ENCODE measurements at regions not wholly inside any gene's neighbourhood (a gene's known extent, or its start where the extent isn't known, plus 50 kb on each side); places are given as distances from the start of the nearest gene placed in this dataset.
"Not testable (repeated sequence)": the region's sequence is repeated elsewhere in the genome, so short reads cannot be mapped to it uniquely, and the experiment has no call there.

DNA sequence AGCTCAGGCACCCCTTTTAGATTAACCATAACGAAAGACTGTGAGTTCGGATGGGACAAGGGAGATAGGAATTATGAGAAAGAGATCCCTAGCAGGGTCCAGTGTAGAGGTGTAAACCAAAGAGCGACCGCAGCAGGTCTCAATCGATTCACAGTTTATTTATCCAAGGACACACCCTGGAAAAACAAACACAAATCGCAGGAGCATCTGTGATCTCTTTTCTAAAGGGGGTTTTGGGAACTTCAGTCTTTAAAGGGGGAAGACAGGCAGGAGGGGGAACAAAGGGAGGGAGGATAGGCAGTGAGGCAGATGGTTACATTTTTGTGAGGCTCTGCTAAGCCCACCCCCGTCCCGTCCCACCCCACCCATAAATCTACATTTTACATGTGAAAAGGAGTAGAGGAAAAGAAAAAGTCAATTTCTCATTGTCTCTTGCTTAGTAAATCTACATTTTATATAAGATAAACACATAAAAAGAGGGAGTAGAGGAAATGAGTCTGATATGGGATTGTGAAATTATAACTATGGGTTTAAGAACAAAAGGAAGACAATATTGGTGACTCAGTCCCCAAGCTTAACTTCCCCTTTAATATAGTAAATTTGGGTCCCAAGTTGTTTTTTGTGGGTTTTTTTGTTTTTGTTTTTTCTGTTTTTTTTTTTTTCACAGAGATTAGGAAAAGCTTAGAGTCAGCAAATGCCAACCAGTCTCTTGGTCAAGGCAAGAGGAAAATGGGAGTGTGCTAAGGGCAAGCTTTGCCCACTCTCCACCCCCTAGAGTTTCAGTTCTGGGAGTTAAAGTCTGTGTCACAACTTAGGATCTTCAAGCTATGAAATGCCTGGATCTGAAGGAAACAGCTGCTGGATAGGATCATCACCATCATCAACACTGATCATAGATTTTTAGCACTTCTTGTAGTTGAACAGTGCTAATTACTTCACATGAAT is 160.9 kb upstream of the CDH5 start:
- DNase-seq: no peak

DNA sequence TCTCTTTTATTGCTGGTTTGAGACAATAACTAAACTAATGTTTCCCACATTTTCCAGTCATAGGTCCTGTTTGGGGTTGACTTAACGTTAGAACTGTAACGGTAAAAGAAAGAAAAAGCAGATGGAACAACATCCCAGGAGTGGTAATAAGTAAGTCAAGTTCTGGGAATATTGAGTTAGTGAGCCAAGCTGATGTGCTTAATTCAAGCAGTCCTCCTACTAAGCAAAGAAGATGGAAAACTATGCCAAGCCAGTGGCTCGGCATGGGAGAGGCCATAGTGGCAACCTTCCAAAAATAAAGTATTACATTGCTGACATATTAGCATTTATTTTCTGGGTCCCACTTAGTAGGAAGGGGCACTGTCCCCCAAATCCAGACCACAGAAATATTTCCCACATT is 161.7 kb upstream of the CDH5 start:
- DNase-seq: no peak

DNA sequence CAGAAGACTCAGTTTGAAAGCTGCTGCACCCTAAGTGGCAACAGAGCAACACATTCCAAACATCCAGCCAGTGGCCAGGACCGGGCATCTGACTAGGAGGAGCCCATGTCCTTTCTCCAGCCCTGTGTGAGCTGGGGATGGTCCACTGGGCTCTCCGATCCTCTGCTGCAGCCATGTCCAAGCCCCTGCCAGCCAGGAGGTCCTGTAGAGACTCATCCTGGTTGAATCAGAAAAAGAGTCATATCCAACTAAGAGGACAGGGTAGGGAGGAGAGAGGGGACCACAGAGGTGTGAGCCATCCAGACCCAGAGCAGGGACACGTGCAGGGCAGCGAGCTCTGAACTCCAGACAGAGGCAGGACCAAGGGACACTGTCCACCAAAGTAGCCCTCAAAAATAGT is 163.0 kb upstream of the CDH5 start:
- no peak for DNase-seq

DNA sequence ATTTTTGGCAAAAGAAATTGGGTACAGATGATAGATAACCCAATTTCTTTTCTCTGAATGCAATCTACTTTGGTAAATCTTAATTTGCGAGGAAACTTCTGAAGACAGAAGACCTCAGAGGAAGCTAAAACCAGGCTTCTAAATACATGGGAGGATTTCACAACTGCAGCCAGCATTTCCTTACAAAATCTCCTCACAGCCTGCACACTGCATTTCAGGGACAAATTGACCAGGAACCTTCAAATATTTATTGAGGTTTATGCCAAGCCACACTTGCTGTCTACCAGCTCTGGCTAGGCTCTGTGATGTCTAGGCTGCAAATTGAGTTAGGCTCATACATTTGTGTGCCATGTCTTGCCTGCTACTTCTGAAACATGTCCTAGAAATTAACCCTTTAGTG is 167.3 kb upstream of the CDH5 start:
- no peak for DNase-seq

DNA sequence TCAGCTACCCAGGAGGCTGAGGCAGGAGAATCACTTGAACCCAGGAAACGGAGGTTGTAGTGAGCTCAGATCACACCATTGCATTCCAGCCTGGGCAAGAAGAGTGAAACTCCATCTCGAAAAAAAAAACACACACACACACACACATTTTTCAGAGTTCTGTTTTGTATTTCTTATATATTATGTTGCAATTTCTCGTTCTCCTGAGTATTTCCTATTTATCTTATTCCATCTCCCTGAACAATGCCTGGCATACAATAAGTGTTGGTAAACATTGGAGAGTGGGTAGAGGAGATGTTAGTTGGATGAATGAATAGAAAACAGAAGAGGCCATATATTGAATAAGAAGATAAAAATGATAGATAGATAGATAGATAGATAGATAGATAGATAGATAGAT is 167.8 kb upstream of the CDH5 start:
- DNase-seq: no peak

DNA sequence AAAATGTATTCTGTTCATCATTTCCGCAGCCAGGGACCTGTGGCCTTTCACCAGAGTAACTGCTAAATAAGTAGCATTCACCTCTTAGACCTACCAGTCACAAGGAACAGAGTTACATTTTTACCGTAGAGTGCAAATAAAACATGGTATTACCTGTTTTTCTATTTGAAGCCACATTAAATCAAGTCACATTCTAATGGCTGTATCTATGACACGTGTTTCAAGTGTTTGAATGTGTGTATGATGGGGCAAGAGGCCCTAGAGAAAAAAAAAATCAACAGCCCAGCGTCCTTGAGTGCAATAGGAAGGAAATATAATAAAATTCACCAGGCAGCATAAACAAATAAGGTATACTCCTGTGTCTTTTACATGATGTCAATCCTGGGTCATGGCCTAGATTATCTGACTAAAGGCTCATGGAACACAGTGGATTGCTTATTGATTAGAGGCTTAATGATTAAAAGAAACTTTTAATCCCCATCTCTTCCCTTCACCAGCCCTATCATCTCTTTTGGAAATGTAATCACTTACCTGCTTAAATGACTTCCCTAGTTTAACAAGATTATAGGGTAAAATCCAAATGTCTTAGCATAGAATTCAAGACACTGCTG is 168.7 kb upstream of the CDH5 start:
- DNase-seq: no peak

DNA sequence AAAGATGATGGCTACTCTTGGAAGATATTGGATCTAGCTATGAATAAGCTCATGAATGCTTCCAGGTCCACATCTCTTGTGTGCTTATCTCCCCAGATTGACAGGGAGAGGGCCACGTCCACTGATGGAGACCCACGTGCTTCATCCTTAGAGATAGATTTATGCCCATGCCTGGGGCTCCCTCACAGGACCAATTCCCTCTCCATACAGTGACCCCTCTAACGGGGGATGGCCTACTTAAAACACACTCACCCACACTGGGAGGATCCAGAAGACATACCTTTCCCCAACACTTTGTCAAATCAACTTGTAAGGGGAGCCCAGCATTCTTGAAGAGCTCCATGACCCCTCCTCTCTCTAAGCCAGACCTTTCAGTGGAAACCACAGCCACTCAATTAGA is 169.7 kb upstream of the CDH5 start:
- DNase-seq: no peak

DNA sequence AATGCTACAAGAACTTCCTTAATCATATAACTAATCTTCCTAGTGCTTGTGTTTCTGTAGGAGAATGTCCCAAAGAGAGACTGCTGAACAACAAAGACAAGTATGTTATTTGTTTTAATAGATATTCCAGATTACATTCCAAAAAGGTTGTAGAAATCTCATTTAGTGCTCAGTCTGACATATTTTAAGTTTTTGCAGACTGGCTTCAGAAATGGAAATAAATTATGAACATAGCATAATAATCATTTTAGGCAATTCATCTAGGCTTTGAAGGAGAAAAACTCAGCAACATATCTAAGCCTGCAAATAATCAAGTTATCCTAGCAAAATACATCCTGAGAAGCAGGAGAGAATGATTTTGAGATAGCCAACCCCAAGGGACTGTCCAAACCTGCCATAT is 171.6 kb upstream of the CDH5 start:
- no peak for DNase-seq

DNA sequence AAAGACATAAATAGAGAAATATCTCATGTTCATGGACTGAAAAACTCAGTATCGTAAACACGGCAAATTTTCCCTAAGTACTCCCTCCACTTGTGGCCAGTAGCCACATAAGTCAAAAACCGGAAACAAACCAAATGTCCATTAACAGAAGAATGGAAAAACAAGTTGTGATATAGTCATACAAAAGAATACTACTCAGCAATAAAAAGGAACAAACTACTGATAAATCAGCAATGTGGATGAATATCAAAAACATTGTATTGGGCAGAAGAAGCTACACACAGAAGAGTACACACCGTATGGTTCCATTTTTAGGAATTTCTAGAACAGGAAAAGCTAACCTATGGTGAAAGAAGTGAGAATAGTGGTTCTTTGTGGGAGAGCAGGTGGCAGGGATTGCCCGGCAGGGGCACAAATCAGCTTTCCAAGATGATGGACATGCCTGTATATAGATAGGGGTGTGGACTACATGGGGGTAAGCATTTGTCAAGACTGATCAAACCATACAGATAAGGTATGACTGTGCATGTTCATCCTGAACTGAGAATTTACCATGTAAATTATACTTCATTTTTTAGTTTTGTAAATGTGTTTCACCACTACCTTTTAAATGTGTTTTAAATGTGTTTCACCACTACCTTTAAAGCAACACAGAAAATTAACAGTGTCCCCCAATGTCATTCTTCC is 172.8 kb upstream of the CDH5 start:
- DNase-seq: no peak

DNA sequence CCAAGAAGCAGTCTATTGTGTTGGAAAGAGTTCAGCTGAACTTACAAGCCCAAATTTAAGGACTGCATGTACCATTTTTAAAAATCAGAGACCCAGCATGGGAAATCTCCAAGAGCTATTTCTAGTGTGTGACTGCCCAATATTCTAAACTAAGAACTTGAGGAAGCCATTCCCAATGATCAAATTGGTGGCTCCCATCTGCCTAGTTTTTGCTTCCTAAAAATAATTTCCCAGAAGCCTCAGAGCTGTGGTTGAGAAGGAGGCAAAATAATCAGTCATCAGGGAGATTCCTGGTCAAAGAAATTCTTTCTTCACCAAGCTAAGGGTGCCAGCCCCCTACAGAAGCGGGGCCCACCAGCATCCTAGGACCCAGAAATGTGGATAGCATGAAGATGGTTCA is 176.1 kb upstream of the CDH5 start:
- DNase-seq: no peak

DNA sequence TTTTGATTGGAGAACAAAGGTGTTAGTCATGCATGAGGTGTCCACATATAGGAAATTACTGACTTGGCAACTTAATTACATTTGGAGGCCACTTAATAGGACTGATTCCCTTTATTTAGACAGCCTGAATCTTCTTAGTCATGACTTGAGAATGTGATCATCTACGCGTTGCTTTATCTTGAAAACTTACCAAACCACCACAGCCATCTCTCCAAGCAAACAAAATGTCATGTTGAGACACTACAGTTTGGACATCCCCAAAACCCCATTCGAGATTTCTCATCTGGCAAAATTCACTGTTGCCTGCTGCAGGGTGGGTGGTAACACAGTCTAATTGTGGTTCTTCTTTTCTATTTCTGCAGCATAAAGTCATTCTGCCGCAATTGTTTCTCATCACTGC is 176.5 kb upstream of the CDH5 start:
- DNase-seq: no peak

DNA sequence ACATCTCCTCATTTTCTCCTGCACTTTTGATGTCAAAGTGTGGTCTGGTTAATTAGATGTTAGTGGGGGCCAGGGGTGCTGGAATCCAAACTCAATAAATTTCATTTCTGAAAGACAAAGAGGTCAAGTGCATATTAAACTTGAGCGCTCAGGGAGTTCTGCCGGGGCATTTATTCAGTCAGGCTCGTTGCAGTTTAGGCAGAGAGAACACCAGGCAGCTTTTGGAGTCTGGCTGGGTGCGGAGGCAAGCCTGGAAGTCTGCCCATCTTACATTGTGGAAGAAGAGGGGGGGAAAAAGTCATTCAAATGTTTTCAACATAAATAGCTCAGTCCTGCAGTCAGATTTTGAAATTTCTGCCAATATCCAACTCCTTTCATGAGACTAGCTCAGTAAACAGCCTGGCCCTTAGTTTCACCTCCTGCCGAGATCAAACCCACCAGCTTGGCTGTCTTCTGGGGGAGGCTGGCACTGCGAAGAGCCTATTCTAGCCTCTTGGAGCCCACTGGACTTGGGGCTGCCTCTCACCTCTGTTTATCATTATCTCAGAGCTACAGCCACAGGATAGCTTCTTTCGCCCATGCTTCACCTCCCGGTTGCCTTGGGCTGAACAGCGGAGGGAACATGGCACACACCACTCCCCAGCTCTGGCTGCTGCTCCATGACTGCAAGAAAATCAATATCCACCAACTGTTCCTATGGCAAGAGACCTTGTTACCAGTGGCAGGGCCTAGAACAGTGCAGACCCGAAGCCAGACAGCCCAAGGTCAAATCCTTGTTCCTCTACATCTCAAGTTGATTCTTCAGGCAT is 177.4 kb upstream of the CDH5 start:
- no peak for DNase-seq

DNA sequence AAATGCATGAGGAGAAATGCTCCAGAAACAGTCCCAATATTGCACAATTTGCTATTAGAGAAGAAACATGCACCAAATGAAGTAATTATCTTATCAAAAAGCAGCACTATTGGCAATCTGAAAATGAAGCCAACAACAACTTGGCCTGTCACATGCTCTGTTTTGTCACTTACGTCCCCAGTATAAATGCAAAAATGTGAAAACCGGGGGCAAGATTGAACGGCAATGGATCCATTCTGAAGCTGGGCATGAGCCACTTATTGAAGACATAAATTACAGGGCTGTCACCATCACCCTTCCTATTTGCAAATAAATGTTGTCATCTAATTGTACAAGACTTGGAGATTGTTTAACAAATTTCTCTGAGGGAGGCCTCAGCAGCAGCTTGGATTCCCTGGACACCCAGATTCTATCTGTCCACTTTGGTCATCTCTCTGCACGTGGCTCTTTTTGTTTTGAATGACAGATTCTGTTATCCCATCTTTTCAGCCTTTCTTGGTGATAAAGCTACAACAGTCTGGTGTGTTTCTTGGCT is 180.2 kb upstream of the CDH5 start:
- no peak for DNase-seq

DNA sequence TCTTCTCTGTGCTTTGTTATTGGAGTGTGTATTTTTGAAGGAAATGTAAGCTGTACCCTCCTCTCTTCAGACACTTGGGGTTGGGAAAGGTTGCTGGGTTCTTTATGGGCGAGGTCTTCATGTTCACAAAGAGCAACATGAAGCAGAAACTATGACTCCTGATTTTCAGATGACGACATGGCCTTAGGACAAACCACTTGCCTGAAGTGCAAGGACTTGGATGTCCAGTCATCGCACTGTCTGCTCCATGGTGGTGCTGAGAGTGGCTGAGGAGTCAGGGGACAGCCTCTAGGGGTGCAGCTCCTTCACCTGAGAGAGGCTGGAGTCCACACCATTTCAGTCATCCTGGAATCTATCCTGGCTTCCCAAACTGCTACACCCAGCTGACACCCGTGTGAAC is 183.9 kb upstream of the CDH5 start:
- DNase-seq: no peak

DNA sequence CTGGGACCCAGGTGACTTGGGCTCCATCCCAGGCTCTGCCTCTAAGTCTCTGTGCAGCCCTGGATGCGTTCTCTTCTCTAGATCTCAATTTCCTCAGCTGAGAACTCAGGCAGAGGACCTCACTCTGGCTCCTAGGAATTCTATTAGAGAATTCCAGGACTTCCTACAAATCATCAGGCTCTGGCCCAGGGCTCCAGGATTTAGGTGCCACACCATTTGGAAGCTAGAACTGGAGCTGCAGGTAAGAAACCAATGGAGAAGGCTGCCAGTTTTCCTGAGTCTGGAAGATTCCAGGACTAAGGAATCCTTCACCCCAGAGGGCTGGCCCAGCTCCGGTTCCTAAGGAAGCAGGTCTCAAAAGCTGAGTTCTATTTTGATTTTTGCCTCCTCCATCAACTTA is 189.8 kb upstream of the CDH5 start:
- no peak for DNase-seq

DNA sequence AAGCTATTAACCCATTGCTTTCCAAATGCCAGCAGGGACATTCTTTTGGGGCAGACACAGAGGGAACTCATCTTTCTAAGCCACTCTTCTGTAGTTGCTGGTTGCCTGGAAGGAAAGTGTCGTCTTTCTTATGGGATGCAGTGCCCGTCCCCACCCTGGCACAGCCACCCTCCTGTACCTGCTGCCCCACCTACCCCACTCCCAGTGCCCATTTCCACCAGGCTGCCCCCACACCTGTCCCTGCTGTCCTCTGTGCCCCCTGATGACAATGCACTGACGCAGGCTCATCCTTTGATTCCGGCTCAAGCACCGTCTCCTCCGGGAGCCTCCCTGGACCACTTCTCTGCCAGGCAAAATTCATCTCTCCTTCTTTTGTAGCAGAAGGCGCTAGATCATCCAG is 190.4 kb upstream of the CDH5 start:
- DNase-seq: no peak

DNA sequence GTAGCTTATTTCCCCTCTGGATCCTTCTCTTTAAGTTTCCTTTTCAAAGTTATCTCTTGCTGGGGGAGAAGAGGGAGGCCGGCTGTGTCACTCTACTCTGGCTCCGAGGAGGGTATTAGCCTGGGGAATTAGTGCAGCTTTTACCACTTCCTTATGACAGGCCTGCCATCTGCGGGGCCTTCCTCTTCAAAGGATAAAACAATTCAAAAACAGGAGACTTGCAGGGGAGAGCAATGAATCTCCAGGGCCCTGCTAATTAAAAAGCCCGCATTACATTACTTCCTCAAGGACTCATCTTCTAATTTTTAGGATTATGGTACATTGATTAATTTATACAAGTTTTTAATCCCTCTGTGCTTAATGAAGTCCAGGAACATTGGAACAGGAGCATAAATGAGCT is 190.9 kb upstream of the CDH5 start:
- no peak for DNase-seq

DNA sequence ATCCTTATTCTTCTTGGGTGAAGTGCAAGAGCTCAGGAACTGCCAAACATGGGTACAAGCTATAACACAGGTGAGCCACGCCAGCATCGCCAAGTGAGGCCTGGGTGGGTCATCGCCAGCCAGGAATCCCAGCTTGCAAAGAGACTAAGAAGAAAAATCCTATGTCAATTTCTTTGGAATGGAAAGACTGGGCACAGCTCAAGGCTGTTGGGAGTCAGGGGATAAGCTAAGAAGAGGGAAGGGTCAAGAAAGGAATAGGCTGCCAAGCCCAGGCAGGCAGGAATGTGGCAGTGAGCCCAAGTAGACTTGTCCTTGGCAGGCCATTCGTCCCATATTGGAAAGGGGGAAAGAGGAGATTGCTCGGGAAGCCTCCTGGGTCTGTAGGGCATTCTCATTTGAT is 191.4 kb upstream of the CDH5 start:
- no peak for DNase-seq

DNA sequence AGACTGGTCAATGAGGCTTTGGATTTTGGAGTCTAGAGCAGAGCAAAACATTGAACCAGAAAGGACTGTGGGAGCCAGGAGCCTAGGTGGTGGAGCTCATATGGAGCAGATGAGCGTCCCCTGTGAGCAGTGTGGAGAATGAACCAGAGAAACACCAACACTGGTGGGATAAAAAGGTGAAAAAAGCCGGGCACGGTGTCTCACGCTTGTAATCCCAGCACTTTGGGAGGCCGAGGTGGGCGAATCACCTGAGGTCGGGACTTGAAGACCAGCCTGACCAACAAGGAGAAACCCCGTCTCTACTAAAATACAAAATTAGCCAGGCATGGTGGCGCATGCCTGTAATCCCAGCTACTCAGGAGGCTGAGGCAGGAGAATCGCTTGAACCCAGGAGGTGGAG is 192.7 kb upstream of the CDH5 start:
- DNase-seq: not testable (repeated sequence)

DNA sequence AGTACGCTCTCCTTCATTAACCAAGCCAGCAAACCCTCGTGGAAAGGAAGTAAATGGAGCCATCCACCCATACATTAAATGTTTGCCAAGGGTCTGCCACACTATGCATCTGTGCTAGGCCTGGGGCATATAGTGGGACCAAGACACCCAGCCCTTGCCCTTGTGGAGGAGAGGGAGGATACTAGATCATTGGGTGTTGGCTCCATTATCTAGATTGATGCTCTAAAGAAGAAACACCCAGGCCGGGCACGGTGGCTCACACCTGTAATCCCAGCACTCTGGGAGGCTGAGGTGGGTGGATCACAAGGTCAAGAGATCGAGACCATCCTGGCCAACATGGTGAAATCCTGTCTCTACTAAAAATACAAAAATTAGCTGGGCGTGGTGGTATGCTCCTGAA is 193.3 kb upstream of the CDH5 start:
- not testable (repeated sequence) for DNase-seq

DNA sequence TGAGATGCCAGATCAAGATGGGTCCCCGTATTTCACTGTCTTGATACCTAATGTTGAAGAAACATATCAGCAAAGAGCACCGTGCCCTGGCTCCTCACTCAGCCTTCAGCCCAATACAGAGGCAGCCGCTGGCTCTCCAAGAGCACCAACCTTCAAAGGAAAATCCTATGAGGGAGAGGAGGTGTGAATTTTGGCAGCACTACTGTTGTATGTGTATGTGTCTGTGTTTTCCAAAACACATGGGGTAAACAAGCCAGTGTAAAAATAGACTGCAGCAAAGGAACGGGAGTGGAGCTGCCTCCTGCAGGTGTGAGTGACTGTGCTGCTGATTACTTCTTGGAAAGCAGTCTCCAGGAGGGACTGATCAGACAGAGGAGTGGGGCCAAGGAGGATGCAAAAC is 194.0 kb upstream of the CDH5 start:
- DNase-seq: no peak

DNA sequence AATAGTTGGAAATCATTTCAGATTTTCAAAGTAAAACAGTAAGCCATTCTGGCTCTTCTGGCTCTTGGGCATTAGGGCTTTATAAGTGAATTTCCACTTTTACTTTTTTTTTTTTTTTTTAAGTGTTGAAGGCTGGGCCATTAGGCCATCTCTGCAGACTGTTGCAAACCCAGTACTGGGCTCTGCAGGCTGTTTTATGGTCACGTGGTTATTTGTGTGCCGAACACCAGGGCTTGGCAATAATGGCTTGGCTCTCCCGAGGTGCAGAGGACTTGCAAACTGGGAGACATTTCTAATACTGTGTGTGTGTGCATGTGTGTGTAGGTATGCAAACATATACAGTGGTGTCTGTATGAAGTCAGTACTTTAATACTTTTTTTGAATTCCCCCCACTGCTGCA is 194.9 kb upstream of the CDH5 start:
- DNase-seq: no peak

DNA sequence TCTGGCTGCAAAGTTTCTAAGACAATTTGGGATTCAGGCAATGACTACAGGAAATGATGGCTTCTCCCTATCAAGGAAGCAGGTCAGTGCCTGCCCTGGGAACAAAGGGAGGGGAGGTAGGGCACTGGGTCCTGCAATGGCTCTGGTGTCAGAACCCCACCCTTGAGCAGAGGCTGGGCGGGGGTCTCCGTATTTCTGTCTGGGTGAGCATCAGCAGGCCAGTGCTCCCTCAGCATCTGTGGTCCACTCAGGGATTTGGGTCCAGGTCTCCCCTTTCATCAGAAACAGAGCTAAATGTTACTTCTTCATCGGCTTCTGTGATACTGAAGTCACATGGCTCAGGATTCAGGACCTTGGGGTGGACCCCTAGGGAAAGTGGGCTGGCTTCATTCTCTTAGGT is 195.5 kb upstream of the CDH5 start:
- DNase-seq: no peak
